H1 (cell line): ENCODE measurements at regions not wholly inside any gene's neighbourhood (a gene's known extent, or its start where the extent isn't known, plus 50 kb on each side); places are given as distances from the start of the nearest gene placed in this dataset.

Experiments
- CTCF ChIA-PET: fragments of 300-600 bp; sonication (Branson Sonifier 250); formaldehyde crosslinking; loops from one replicate; lab custom pipeline; 2021; ENCODE audit not compliant: partially characterized antibody; lab: Charles Lee
- POLR2A ChIA-PET: fragments of 300-600 bp; sonication (Branson Sonifier 250); formaldehyde crosslinking; loops from one replicate; lab custom pipeline; 2021; ENCODE audit warnings: inconsistent platforms; ENCODE audit not compliant: partially characterized antibody; lab: Charles Lee
- DNase-seq, 2 experiments: peaks; one replicate each; pipeline versions ENCODE4 v3.0.0 to v3.0.0-alpha.2; 2010 to 2022; ENCODE audit warnings: low spot score in 2 of 2, low read depth in 1 of 2, mixed read lengths in 1 of 2
- FAIRE-seq: peaks from 2 replicates; lab custom pipeline; 2011; peaks lifted over from hg19 to GRCh38; lab: Jason Lieb, UNC
- H2AFZ ChIP-seq: 2 replicates; pipeline ENCODE4 v1.8.1; 2012; ENCODE audit warnings: low read length, inconsistent platforms
- H2AK5ac ChIP-seq: 2 replicates; pipeline ENCODE4 v1.6.1; 2013; ENCODE audit warnings: low read depth, low read length
- H2BK120ac ChIP-seq: replicated peaks from 2 replicates; pipeline ENCODE3; 2013; ENCODE audit warnings: low read depth, low read length, inconsistent platforms
- H2BK12ac ChIP-seq: 2 replicates; pipeline ENCODE4 v1.6.1; 2013; ENCODE audit warnings: low read depth, low read length
- H2BK15ac ChIP-seq: 2 replicates; pipeline ENCODE4 v1.6.1; 2013; ENCODE audit warnings: low read length
- H2BK20ac ChIP-seq: 2 replicates; pipeline ENCODE4 v1.6.1; 2013; ENCODE audit warnings: low read length
- H2BK5ac ChIP-seq: 2 replicates; pipeline ENCODE4 v1.6.1; 2013; ENCODE audit warnings: low read depth, low read length
- H3K14ac ChIP-seq: 2 replicates; pipeline ENCODE4 v1.6.1; 2013; ENCODE audit warnings: inconsistent platforms; ENCODE audit not compliant: insufficient read length
- H3K18ac ChIP-seq: 2 replicates; pipeline ENCODE4 v1.6.1; 2013; ENCODE audit warnings: low read length; ENCODE audit errors: extremely low read depth
- H3K23ac ChIP-seq: 2 replicates; pipeline ENCODE4 v1.6.1; 2013; ENCODE audit warnings: inconsistent platforms; ENCODE audit not compliant: insufficient read length
- H3K23me2 ChIP-seq: 2 replicates; pipeline ENCODE4 v1.6.1; 2013; ENCODE audit warnings: low read depth, low read length
- H3K27ac ChIP-seq: 2 replicates; pipeline ENCODE4 v1.6.1; 2011; ENCODE audit warnings: low read depth, low read length, inconsistent platforms
- H3K27me3 ChIP-seq, 4 experiments: replicated peaks in 1 of 4; 1 replicate in 1 of 4; 2 replicates in 3 of 4; pipeline versions ENCODE4 v1.6.1 to v1.8.1; 2011 to 2013; ENCODE audit warnings: low read length in 3 of 4, mild to moderate bottlenecking in 3 of 4, inconsistent platforms in 2 of 4, mixed read lengths in 2 of 4, moderate library complexity in 1 of 4; ENCODE audit not compliant: control insufficient read depth in 3 of 4, insufficient read depth in 3 of 4; ENCODE audit errors: extremely low read depth in 1 of 4
- H3K36me3 ChIP-seq, 4 experiments: 2 replicates each; pipeline versions ENCODE4 v1.6.1 to v1.8.1; 2011 to 2013; ENCODE audit warnings: mild to moderate bottlenecking in 4 of 4, low read length in 3 of 4, moderate library complexity in 2 of 4, control low read depth in 1 of 4, inconsistent platforms in 1 of 4; ENCODE audit not compliant: insufficient read depth in 4 of 4, control insufficient read depth in 2 of 4
- H3K4ac ChIP-seq: replicated peaks from 2 replicates; pipeline ENCODE3; 2013; ENCODE audit warnings: low read length, low read depth, mixed read lengths, inconsistent platforms; ENCODE audit not compliant: insufficient read length
- H3K4me1 ChIP-seq, 4 experiments: replicated peaks in 1 of 4; 1 replicate in 1 of 4; 2 replicates in 3 of 4; pipeline versions ENCODE4 v1.6.1 to v1.8.1; 2011 to 2013; ENCODE audit warnings: low read length in 3 of 4, inconsistent platforms in 2 of 4, mixed read lengths in 1 of 4; ENCODE audit not compliant: insufficient read depth in 4 of 4, control insufficient read depth in 3 of 4
- H3K4me2 ChIP-seq, 2 experiments: 2 replicates each; pipeline versions ENCODE4 v1.6.1 to v1.8.1; 2011 to 2013; ENCODE audit warnings: low read depth in 2 of 2, low read length in 2 of 2, control low read depth in 1 of 2, inconsistent platforms in 1 of 2, mild to moderate bottlenecking in 1 of 2; ENCODE audit not compliant: insufficient read depth in 1 of 2
- H3K4me3 ChIP-seq, 4 experiments: fragments of 200-600, 300-600 bp in 1 of 4; sonication (generic), shearing (Covaris generic), sonication (Bioruptor Twin) in 1 of 4; 2 replicates each; pipeline versions ENCODE4 v1.5.1 to v1.8.1; 2011 to 2016; ENCODE audit warnings: low read length in 4 of 4, low read depth in 3 of 4, control low read depth in 2 of 4, inconsistent platforms in 2 of 4, mild to moderate bottlenecking in 2 of 4, mixed read lengths in 1 of 4, moderate library complexity in 1 of 4; ENCODE audit not compliant: insufficient read depth in 2 of 4; ENCODE audit errors: extremely low read depth in 1 of 4
- H3K56ac ChIP-seq: replicated peaks from 2 replicates; pipeline ENCODE3; 2013; ENCODE audit warnings: low read depth, mild to moderate bottlenecking, mixed read lengths, low read length, inconsistent platforms; ENCODE audit not compliant: insufficient read length
- H3K79me1 ChIP-seq: 2 replicates; pipeline ENCODE4 v1.6.1; 2013; ENCODE audit warnings: low read depth, low read length, control low read depth
- H3K79me2 ChIP-seq, 2 experiments: 2 replicates each; pipeline versions ENCODE4 v1.6.1 to v1.8.1; 2012 to 2013; ENCODE audit warnings: low read length in 2 of 2, mild to moderate bottlenecking in 2 of 2, inconsistent platforms in 1 of 2; ENCODE audit not compliant: insufficient read depth in 2 of 2, control insufficient read depth in 1 of 2
- H3K9ac ChIP-seq, 4 experiments: replicated peaks in 1 of 4; 1 replicate in 1 of 4; 2 replicates in 3 of 4; pipeline versions ENCODE4 v1.6.1 to v1.8.1; 2011 to 2013; ENCODE audit warnings: low read depth in 3 of 4, low read length in 3 of 4, control low read depth in 2 of 4, mild to moderate bottlenecking in 2 of 4, moderate library complexity in 2 of 4, inconsistent platforms in 1 of 4; ENCODE audit errors: extremely low read depth in 1 of 4
- H3K9me3 ChIP-seq, 2 experiments: 2 replicates each; pipeline versions ENCODE4 v1.6.1 to v1.8.1; 2012 to 2013; ENCODE audit warnings: mild to moderate bottlenecking in 2 of 2, moderate library complexity in 2 of 2, control low read depth in 1 of 2, inconsistent platforms in 1 of 2, low read depth in 1 of 2, low read length in 1 of 2, mixed read lengths in 1 of 2; ENCODE audit not compliant: insufficient read depth in 2 of 2
- H4K20me1 ChIP-seq, 2 experiments: replicated peaks in 1 of 2; 2 replicates each; pipeline versions ENCODE3 to v1.8.1; 2011 to 2013; ENCODE audit warnings: inconsistent platforms in 2 of 2, low read length in 2 of 2, mild to moderate bottlenecking in 1 of 2; ENCODE audit not compliant: insufficient read depth in 2 of 2, control insufficient read depth in 1 of 2
- H4K5ac ChIP-seq: 2 replicates; pipeline ENCODE4 v1.6.1; 2013; ENCODE audit warnings: low read length, low read depth, mixed read lengths, inconsistent platforms; ENCODE audit not compliant: insufficient read length
- H4K8ac ChIP-seq: 2 replicates; pipeline ENCODE4 v1.8.0; 2013; ENCODE audit warnings: mild to moderate bottlenecking, moderate library complexity, low read length, inconsistent platforms; ENCODE audit not compliant: insufficient read depth; ENCODE audit errors: extremely low read depth
- H4K91ac ChIP-seq: replicated peaks from 2 replicates; pipeline ENCODE3; 2013; ENCODE audit warnings: low read length, mixed read lengths, inconsistent platforms; ENCODE audit not compliant: insufficient read length
- BACH1 ChIP-seq: IDR thresholded peaks from 2 replicates; pipeline ENCODE4 v1.6.1; 2012; ENCODE audit warnings: low read length, improper control_type of control experiment
- EP300 ChIP-seq, 2 experiments: IDR thresholded peaks; 1 replicate in 1 of 2; 2 replicates in 1 of 2; pipeline ENCODE4 v1.6.1; 2011 to 2012; ENCODE audit warnings: low read depth in 2 of 2, low read length in 2 of 2, mild to moderate bottlenecking in 2 of 2, borderline replicate concordance in 1 of 2, inconsistent platforms in 1 of 2, moderate library complexity in 1 of 2
- KDM5A ChIP-seq: fragments of 200-600 bp; IDR thresholded peaks from 2 replicates; pipeline ENCODE4 v1.7.1; 2012; ENCODE audit warnings: mild to moderate bottlenecking, low read length, inconsistent platforms, mixed read lengths
- NANOG ChIP-seq: IDR thresholded peaks from 2 replicates; pipeline ENCODE4 v1.6.1; 2011; ENCODE audit warnings: low read length, low read depth, mild to moderate bottlenecking, inconsistent platforms; ENCODE audit not compliant: insufficient read depth, poor library complexity, severe bottlenecking
- NRF1 ChIP-seq: IDR thresholded peaks from 2 replicates; pipeline ENCODE4 v1.6.1; 2011; ENCODE audit warnings: mild to moderate bottlenecking, low read depth, low read length, improper control_type of control experiment
- TAF1 ChIP-seq: IDR thresholded peaks from 2 replicates; pipeline ENCODE4 v1.6.1; 2011; ENCODE audit warnings: mild to moderate bottlenecking, low read depth, low read length
- TAF7 ChIP-seq: optimal IDR thresholded peaks from 2 replicates; pipeline ENCODE3; 2011; ENCODE audit warnings: low read depth, mild to moderate bottlenecking, inconsistent platforms, low read length, moderate library complexity, borderline replicate concordance
- YY1 ChIP-seq: IDR thresholded peaks from 2 replicates; pipeline ENCODE4 v1.6.1; 2011; ENCODE audit warnings: low read depth, mild to moderate bottlenecking, low read length
- ZNF274 ChIP-seq: IDR thresholded peaks from 2 replicates; pipeline ENCODE4 v1.7.0; 2012; ENCODE audit warnings: low read length, borderline replicate concordance; ENCODE audit errors: extremely low read depth
- WGBS, 2 experiments: shearing (Covaris generic) in 1 of 2; methylation state at CpG; one replicate each; pipeline versions ENCODE4 v1.1.6 to v1.1.7; 2013 to 2015; ENCODE audit warnings: low lambda C conversion rate in 2 of 2, mixed read lengths in 2 of 2, inconsistent platforms in 1 of 2, low coverage in 1 of 2, missing lambda C conversion rate in 1 of 2; ENCODE audit not compliant: insufficient replicate concordance in 2 of 2, insufficient coverage in 1 of 2, insufficient read length in 1 of 2; ENCODE audit errors: extremely low coverage in 1 of 2, missing lambda C conversion rate in 1 of 2; 5-methylcytosine and 5-hydroxymethylcytosine counted together
- TF ChIP-seq, protein P1 (sequence below): IDR thresholded peaks from 2 replicates; pipeline ENCODE4 v1.6.1; 2011; ENCODE audit warnings: low read length, improper control_type of control experiment
- TF ChIP-seq, protein P2 (sequence below): IDR thresholded peaks from 2 replicates; pipeline ENCODE4 v1.6.1; 2012; ENCODE audit warnings: low read length, inconsistent platforms

DNA sequence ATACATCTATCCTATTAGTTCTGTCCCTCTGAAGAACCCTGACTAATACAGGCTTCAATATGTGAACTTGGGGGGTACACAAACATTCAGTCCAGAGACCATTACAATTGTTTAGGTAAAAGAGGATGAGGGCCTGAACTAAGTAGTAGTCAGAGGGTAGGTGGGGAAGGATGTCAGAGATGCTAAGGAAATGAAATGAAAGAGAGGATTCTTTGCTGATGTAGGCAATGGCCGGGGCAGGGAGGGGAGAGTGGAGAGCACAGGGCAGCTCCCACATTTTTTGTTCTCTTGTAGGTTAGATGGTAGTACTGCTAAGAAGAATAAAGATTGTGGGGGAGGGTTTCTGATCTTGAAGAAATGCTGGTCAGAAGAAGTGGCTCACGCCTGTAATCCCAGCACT lies 60.8 kb downstream of the SOX4 start:
- no peak overlapping the region for H3K23ac ChIP-seq
- H2AFZ ChIP-seq: no peak overlapping the region
- H3K18ac ChIP-seq: no peak overlapping the region; the same call in 1 of the 2 replicates
- H4K91ac ChIP-seq: peak overlapping the region; percentile 58
- H4K20me1 ChIP-seq: no peaks in the 10 kb centered on the region
- H3K4me2 ChIP-seq: no peak overlapping the region
- no peaks in the 10 kb centered on the region for H3K23me2 ChIP-seq
- no peaks in the 10 kb centered on the region for H3K79me2 ChIP-seq
- H3K56ac ChIP-seq: no peak overlapping the region
- H3K4me1 ChIP-seq: peaks cover 0 to 4% (median 1%) of the 10 kb centered on the region in 4 experiments; a peak in 3 of 7 replicates
- H2BK120ac ChIP-seq: peak overlapping the region; percentile 36
- H2BK12ac ChIP-seq: peak overlapping the region; percentile 45; the same call in 1 of the 2 replicates
- no peaks in the 10 kb centered on the region for H3K27me3 ChIP-seq
- no peak overlapping the region for H4K8ac ChIP-seq
- POLR2A ChIA-PET: interaction anchor here (4.0 kb wide), 1 partner anchor 11 kb away, joined by 32 read pairs; no protein-coding TSS in a partner anchor
- no peak overlapping the region; the same call in 1 of the 2 replicates for H2BK15ac ChIP-seq
- H3K27ac ChIP-seq: no peak overlapping the region
- H3K9ac ChIP-seq: no peak overlapping the region
- no peaks in the 10 kb centered on the region for H3K79me1 ChIP-seq
- WGBS, 2 experiments: 87% methylated on average over 2 of the region's 2 CpGs; no CpG with 5 or more reads in 1 of the 2 experiments
- H3K4ac ChIP-seq: no peak overlapping the region
- H3K4me3 ChIP-seq: peak overlapping the region in 1 of 4 experiments; percentile 12; a peak in 1 of 8 replicates
- no peaks in the 10 kb centered on the region; a peak in 2 of 4 replicates for H3K9me3 ChIP-seq
- DNase-seq (no peak), FAIRE-seq (no peak)
- H3K36me3 ChIP-seq: no peaks in the 10 kb centered on the region
- H2AK5ac ChIP-seq: no peak overlapping the region
- H4K5ac ChIP-seq: no peak overlapping the region
- no peak overlapping the region for H2BK20ac ChIP-seq
- H2BK5ac ChIP-seq: peak overlapping the region; percentile 3; the same call in 1 of the 2 replicates
- CTCF ChIA-PET: interaction anchor here (0.6 kb wide), 1 partner anchor 463 kb away, joined by 3 read pairs; no protein-coding TSS in a partner anchor
- H3K14ac ChIP-seq: no peak overlapping the region
- TF ChIP-seq, protein P1, sequence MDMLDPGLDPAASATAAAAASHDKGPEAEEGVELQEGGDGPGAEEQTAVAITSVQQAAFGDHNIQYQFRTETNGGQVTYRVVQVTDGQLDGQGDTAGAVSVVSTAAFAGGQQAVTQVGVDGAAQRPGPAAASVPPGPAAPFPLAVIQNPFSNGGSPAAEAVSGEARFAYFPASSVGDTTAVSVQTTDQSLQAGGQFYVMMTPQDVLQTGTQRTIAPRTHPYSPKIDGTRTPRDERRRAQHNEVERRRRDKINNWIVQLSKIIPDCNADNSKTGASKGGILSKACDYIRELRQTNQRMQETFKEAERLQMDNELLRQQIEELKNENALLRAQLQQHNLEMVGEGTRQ: no peak
- TF ChIP-seq YY1: no peak
- TF ChIP-seq EP300 (IDR thresholded peaks at IDR 0.05; ENCODE audit: borderline replicate concordance in 1 of 2, low read depth in 2 of 2, low read length in 2 of 2): no peak
- TF ChIP-seq, protein P2, sequence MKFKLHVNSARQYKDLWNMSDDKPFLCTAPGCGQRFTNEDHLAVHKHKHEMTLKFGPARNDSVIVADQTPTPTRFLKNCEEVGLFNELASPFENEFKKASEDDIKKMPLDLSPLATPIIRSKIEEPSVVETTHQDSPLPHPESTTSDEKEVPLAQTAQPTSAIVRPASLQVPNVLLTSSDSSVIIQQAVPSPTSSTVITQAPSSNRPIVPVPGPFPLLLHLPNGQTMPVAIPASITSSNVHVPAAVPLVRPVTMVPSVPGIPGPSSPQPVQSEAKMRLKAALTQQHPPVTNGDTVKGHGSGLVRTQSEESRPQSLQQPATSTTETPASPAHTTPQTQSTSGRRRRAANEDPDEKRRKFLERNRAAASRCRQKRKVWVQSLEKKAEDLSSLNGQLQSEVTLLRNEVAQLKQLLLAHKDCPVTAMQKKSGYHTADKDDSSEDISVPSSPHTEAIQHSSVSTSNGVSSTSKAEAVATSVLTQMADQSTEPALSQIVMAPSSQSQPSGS: no peak
- no peak for TF ChIP-seq NRF1
- no peak for TF ChIP-seq BACH1
- no peak for TF ChIP-seq TAF7
- no peak for TF ChIP-seq ZNF274
- no peak for TF ChIP-seq NANOG
- no peak for TF ChIP-seq TAF1
- no peak for TF ChIP-seq KDM5A
